Daoy (cell line): ENCODE measurements at regions not wholly inside any gene's neighbourhood (a gene's known extent, or its start where the extent isn't known, plus 50 kb on each side); places are given as distances from the start of the nearest gene placed in this dataset.

Experiments used
- DNase-seq: peaks from one replicate; pipeline ENCODE4 v3.0.0-alpha.2; 2015; ENCODE audit warnings: low read depth

DNA sequence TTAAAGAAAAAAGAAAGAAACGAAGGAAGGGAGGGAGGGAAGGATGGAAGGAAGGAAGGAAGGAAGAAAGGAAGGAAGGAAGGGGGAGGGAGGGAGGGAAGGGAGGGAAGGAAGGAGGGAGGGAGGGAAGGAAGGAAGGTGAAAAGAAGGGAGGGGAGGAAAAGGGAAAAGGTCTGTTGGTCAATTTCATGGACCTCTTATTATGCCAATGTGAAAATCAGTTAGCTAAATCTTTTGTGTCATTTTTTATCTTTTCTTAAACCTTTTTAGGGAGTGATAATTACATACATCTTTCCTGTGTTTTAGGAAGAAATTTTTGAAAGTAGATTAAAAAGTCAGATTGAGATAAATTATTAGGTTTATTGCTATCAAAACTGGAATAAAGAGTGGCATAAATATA is 670.2 kb upstream of the CITED2 start:
- no peak for DNase-seq

DNA sequence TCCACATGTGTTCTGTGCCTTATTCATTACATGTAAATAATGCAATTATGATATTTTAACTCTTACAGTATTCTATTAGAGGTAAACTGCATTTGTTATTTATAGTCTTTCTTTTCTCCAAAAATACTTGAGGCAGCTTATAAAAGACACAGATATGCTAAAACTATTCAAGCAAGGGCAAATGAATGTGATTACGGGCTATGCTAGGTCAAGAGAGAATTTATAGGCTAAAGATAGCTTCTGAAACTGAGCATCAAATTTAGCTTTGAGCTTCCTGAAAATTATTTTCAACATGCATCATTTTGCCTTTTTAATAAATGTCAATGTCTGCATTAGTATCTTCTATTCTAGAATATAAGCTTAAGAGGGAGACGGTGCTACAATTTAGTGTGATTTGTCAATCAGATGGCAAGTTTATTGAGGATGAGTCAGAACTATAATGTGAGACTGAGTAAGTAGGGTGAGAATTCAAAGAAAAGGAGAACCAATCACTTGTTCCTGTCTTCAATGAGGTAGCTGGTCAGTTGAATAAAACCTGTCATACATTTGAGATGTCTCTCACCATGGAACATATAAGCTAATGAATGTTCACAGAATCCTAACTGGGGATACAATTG is 669.4 kb upstream of the CITED2 start:
- peak; percentile 51 for DNase-seq

GRCh38 chr6:140043357-140043756 is 668.9 kb upstream of the CITED2 start:
- peak; percentile 85 for DNase-seq

- no peak for DNase-seq
These were observed 667.3 kb upstream of the CITED2 start for GRCh38 chr6:140041571-140042332.

- no peak for DNase-seq
These were observed 666.6 kb upstream of the CITED2 start for GRCh38 chr6:140041056-140041455.

- DNase-seq, result no peak
These were observed 665.9 kb upstream of the CITED2 start for GRCh38 chr6:140040396-140040795.

GRCh38 chr6:140039364-140039763 is 664.9 kb upstream of the CITED2 start:
- DNase-seq, result no peak

GRCh38 chr6:140036196-140036595 is 661.7 kb upstream of the CITED2 start:
- no peak for DNase-seq

DNA sequence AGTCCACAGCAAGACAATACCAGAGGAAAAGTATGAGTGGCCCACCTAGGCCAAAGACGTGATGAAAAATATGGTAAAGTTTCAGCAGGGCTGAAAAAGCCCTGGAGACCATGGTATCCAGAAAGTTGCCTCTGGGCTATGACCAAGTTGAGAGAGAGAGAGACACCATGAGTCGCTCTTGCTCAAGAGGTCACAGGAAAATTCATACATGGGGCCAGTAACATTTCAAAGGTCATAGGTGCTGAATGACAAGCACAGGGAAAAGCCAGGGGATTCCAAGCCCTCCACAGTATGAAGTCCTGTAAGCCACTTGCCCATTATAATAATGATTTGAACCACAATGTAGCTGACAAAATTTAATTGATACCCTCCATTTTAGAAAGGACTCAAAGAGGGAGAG is 657.7 kb upstream of the CITED2 start:
- DNase-seq, result no peak

- DNase-seq, result no peak
These were observed 655.1 kb upstream of the CITED2 start for GRCh38 chr6:140029551-140029950.

DNA sequence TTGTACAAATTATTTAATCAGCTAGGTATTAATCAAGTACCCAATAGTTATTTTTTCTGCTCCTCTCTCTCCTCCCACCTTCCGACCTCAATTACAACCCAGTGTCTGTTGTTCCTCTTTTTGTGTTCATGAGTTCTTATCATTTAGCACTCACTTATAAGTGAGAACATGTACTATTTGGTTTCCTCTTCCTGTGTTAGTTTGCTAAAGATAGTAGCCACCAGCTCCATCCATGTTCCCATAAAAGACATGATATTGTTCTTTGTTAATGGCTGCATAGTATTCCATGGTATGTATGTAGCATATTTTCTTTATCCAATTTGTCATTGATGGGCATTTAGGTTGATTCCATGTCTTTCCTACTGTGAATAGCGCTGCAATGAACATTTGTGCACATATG is 652.8 kb upstream of the CITED2 start:
- no peak for DNase-seq

DNA sequence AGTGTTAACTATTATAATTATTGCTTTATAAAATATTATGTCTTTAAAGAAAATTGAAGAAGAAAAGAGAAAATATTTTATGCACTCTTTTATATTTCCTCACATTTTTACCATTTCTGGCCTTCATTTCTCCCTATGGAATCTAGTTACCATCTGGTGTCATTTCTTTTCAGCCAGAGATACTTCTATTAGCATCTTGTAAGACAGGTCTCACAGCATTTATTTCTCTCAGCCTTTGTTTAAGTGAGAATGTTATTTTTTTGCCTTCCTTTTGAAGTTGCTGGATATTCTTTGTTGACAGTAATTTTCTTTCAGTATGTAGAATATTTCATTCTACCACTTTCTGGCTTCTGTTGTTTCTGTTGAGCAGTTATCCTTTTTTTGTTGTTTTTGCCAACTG is 652.1 kb upstream of the CITED2 start:
- DNase-seq, result no peak

DNA sequence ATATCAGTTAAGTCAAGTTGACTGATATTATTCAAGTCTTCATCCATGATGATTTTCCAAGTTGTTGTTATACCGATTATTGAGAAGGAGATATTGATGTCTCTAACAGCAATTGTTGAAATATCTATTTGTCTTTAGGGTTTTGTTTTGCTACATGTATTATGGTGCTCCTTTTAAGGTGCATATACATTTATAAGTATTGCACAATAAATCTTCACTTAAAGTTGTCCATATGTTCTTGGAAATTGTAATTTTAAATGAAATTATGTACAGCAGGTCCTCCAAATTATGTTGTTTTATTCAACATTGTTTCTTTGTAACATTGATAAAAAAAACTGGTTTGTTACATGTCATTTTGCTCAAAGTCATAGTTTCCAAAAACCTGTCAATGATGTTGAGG is 650.7 kb upstream of the CITED2 start:
- no peak for DNase-seq

GRCh38 chr6:140020207-140020791 is 645.9 kb upstream of the CITED2 start:
- no peak for DNase-seq

- DNase-seq, result no peak
These were observed 644.1 kb upstream of the CITED2 start for GRCh38 chr6:140018588-140018987.

- no peak for DNase-seq
These were observed 643.0 kb upstream of the CITED2 start for GRCh38 chr6:140017470-140017869.

DNA sequence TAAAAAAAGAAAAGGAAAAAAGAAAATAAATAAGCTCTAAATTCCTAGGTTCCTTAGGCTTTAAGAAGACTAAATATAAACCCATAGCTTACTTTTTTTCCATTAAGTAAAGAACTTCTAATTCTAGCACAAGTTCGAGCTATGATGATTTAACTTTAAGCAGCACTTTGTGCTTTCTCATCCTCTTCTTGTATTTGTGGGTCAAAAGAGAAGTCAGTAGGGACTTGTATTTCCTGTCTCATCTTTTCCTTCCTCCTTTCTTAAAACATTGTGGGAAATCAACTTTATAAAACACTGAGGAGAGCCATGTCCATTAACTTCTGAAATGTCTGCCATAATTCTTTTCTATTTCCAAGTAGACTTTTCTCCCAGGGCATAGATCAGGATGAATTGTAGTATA is 637.7 kb upstream of the CITED2 start:
- no peak for DNase-seq

DNA sequence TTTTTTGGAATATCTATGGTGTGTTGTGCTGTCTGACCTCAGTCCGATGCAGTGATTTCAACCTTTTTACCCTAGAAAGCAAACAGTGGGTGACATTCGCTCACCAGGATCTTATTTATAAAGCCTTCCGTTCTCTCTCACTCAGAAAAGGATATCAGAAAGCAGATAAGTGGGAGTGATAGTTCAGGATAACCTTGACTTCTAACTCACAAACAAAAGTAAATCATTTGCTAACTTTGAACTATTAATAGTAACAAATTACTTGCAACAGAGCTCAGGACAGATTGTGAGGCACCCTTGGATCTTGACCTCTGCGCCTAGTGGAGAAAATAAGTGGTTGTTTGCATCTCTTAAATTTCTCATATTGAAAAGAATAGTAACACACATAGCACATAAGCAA is 637.1 kb upstream of the CITED2 start:
- DNase-seq, result no peak

- DNase-seq, result no peak
These were observed 634.8 kb upstream of the CITED2 start for GRCh38 chr6:140009286-140009685.

DNA sequence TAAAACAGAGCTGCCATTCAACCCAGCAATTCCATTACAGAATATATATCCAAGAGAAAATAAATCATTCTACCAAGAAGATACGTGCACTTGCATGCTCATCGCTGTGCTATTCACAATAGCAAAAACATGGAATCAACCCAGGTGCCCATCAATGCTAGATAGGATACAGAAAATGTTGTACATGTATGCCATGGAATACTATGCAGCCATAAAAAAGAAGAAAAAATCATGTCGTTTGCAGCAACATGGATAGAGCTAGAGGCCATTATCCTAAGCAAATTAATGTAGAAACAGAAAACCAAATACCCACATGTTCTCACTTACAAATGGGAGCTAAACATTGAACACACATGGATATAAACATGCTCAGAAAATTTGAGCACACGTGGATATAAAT is 633.1 kb upstream of the CITED2 start:
- DNase-seq, result no peak

- DNase-seq, result no peak
These were observed 628.8 kb upstream of the CITED2 start for GRCh38 chr6:140003217-140003616.

DNA sequence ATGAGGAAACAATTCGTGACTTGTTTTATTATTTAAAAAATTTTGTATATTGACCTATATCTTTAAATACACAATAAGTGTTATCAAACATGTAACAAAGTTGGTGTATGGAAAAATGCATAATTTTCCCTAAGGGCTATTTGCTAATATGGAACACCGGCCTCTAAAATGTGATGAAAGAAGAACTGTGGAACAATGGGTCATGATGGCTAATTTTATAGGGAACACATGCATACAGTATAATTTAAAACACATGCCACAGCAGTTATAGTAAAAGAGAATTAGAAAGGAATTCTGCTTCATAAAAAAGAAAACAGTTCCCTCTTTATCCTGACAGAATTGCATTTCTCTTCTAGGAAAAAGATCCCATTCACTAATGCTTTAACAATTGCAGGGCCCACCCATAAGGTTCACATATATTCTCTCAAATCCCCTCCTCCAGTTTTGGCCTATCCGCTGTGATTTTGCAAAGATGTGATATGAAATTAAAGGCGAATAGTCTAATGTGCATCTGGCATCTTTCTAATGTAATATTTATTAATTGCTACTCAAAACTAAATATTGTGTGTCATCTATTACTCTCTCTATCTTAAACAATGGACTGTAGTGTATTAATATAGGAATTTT is 628.1 kb upstream of the CITED2 start:
- DNase-seq, result no peak

DNA sequence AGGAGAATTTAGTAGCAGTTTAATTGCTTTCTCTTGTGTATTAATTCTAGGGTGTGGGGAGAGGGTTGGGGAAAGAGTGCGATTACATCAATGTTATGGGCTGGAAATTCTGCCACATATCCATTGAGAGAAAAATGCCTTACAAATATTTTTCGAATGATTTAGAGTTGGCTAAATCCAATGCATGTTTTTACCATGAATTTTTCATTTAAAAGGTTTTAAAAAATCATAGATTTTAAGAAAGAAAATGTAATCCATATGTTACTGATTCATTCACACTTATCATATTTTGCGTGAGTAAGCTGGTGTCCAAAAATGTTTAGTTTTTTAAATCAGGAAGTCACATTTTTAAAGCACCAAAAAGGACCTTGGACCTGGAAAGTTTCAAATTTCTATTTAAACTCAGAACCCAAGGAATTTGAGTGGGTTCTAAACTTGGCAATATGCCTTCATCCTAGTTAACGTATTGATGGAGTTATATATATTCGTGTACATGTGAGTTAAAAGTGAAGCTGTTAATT is 627.4 kb upstream of the CITED2 start:
- no peak for DNase-seq
